Hematopoietic multipotent progenitor cell treated with erythropoietin and hydrocortisone succinate and interleukin-3 and kit ligand, for 8 days (in vitro differentiated cells): ENCODE measurements at regions not wholly inside any gene's neighbourhood (a gene's known extent, or its start where the extent isn't known, plus 50 kb on each side); places are given as distances from the start of the nearest gene placed in this dataset.

Source experiments
- DNase-seq: peaks from one replicate; pipeline ENCODE4 v3.0.0-alpha.2; 2015

DNA sequence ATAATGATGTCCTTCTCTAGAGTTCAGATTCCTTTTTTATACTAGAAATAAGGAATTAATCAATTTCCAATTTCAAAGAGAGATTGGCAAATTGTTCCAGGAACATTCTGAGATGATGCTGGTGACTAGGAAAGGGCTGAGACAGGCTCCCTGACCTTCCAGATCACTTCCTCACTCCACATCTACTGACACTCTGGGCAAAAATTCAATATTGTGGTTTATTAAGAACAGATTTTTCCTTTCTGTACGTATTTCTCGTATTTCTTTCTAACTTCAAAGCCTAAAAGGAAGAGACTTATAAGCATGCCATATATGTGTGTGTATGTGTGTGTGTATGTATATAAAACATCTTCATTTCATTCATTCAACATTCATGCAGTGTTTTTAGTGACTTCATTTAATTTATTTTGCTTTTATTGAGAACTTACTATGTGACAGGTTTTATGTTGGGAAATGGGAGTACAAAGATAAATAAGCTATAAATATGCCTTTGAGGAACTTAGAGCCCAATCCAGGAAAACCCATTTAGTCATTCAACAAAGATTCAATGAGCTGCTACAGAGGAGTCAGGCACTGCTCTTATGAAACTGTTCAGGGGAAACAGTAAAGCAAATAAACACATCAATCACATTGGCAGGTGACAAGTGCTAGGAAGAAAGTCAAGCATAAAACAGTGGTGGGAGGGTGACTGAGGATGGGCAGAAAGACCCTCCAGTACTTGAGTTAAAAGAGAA, 137.9 kb downstream of the RDH14 start:
- DNase-seq: no peak

- DNase-seq: no peak
These were observed 146.6 kb downstream of the RDH14 start for GRCh38 chr2:18413676-18414396.

- DNase-seq: no peak
These were observed 147.3 kb downstream of the RDH14 start for GRCh38 chr2:18412980-18413675.

- DNase-seq: no peak
These were observed 148.8 kb downstream of the RDH14 start for GRCh38 chr2:18411626-18412025.

DNA sequence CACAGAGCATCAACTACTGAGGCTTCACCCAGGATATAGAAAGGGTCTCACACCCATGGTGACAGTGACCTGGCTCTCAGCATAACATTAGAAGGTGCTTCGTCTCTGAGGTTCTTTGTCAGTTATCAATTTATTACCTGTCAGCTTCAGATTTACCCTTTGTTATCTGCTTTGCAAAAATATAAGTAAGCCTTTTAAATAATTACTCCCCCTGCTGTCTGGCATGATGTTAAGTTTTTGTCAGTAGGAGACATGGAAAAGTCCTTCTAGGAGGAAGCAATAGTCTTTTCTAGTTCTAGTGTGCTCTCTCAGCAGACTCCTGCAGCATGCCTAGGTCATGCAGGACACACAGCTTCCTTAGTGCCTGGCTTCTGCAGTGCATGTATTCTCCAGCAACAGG, 149.9 kb downstream of the RDH14 start:
- no peak for DNase-seq

GRCh38 chr2:18408638-18409037, 151.8 kb downstream of the RDH14 start:
- no peak for DNase-seq

GRCh38 chr2:18406219-18406618, 154.2 kb downstream of the RDH14 start:
- DNase-seq: no peak

DNA sequence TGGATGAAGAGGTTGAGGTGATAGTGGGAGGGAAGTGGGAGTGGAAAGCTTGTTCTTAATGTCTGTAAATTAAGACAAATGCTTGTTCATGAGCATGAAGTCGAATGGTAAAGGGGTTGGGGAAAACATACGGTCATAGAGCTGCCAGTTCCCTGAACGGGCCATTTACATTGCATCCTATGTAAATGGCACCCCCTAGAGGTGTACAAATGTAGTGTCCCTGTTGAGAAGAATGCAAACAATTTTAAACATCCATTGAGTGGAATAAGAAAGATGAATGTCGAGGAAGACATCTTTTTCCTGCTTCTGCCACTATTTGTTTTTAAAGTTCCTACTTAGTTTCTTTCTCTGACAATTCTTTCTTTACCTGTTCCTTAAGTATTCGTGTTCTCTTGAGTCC, 155.7 kb downstream of the RDH14 start:
- peak; percentile 4 for DNase-seq

DNA sequence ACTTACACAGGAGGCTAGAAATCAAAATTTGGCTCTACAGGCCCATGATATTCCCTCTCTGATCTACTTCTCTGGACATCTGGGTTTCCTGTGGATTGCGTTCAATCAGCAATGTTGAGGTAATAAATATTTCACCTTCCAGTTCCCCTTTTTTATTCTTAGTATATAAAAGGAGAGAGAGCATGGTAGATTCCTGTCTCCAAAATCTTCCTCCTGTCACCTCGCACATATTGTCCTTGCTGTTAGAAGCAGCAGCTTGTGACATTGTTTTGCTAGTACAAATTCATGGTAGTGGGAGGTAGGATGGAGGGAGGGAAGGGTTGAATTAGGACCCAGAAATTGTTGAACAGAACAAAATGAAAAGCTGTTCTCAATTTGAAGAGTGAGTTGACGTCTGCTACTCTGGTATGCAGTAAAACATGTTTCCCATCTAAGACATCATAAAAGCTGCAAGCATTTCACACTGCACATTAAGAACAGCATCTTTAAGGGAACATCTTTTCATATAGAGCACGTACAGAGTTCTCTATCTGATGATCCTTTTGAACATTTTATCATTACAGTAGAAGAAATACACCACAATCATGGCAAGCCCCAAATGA, 156.4 kb downstream of the RDH14 start:
- no peak for DNase-seq

DNA sequence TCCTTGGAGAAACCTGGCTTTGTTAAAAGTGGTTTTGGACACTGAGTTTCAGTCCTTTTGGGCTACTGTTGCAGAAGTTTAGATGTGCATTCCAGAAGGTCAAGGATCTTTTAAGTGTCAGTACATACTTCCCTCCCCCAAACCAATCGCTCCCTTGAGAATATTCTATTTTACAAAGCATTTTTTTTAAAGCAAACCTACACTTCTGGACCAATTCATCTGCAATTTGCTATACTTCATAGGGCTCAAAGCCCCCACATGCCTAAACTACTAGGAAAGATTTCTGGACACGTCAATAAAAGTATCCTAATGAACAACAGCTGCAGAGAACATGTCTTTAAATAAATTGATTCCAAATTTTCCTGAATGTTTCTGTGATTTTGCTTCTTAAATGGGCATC, 157.6 kb downstream of the RDH14 start:
- DNase-seq: no peak

GRCh38 chr2:18401471-18401870, 159.0 kb downstream of the RDH14 start:
- no peak for DNase-seq

- DNase-seq: no peak
These were observed 160.9 kb downstream of the RDH14 start for GRCh38 chr2:18399601-18400000.

GRCh38 chr2:18398833-18399232, 161.6 kb downstream of the RDH14 start:
- DNase-seq: no peak

DNA sequence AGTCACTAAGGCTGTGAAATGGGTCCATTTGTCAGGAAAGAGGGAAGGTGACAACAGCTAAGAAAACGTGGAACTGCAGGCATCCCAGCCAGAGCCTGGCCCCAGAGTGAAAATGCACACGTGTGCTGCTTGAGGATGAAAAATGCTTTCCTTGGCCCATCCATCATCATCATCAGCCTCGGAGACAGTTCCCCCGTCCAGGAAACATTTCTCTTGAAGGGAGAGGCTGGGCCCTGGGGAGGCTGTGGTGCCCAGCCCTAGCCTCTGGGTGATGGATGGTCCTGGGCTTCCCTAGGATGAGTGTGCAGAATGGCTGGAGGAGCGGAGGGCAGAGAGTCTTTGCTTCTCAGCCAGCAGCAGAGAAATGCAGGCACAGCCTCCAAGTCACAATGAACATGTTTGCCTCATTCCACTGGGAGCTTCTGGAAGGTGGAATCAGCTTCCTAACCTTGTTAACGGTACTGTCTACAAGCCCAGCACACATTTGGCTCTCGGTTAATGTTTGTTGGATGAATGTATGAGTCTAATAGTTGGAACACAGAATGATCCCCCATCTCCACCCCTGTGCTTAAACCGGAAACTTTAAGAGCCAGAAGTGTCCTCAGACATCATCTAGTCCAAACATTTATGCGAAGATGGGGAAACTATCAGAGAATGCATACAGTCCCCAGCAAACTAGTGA, 164.0 kb downstream of the RDH14 start:
- DNase-seq: no peak

DNA sequence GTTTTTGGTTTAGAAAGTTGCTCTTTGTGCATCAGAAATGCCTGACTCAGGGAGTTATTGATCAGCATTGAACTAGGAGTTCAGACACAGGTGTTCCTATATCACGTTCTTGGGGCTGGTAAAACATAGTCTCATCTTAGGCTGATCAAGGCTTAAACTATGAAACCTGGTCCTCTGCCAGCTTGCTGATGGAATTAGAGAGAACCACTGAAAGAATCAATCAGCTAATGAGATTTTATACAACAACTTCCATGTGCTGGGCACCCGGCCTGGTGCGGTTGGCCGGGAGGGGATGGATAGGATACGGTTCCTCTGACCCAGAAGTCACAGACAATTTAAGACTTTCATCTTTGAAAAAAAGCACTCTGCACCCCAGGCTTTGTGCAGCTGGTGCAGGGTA, 164.9 kb downstream of the RDH14 start:
- no peak for DNase-seq

DNA sequence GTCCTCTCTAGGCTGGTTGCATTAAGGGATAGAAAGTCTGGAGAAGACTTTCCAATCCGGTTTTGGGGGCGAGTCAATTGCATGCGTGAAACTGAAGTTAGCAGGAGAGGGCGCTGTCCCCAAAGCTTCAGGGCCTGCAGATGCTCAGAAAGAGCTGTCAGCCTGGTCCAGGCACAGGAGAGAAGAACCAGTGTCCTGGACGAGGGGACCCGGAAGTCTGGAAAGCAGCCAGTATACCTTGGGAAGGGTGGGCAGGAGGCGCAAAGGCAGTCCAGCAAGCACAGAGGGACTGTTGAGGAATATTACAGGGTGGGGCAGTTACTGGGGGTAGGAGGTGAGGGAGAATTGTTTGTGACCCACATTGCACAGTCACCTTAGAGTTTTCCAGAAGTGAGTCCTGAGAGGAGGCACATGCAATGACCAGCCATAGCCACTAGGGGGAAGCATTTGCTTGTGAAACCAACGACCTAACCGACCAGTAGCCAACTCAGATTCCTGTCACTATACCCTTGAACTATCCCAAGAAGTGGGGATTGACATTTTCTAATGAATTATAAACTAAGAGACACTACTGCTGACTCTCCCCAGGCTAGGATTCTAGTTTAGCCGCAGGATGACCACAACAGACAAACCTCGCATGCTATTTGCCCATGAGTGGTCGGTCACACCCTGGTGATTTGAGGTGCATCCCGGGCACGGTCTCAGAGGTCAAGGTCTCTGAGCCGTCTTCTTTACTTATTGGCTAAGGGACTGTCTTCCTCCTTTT, 172.8 kb downstream of the RDH14 start:
- DNase-seq: peak; percentile 69

DNA sequence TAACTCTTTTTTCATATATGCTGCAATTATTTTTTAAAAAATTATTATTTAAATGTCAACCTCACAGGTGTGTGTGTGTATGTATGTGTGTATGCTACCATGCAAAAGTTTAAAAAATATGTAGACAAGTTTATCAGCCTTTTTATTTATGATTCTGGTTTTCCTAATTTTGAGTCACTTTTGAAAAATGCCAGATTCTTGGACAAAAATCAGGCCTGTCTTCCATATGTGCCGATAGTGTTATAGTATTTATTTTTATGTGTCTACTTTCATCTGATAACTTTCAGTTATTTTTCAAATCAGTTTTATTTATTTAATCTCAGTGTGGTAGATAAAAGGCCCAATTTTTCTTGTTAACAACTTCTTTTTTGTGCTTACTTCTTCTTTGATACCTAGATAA, 176.2 kb downstream of the RDH14 start:
- DNase-seq: no peak

DNA sequence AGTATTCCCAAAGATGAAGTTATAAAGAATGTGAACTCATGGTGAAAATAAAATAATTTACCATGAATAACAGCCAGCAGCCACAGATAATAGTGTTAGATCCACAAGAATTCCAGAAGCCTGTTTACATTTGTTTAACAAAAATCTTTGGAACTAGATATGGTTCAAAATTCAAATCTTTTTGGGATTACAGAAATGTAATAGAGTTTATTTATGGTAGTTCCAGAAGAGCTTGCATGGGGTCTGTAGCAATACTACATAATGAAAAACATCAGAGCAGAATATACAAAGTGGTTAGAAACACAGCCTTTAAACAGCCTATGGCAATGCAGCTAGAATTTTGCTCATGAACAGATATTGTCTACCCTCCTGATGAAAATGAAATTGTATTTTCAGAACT, 179.1 kb downstream of the RDH14 start:
- DNase-seq: no peak

- no peak for DNase-seq
These were observed 180.1 kb downstream of the RDH14 start for GRCh38 chr2:18380321-18380720.

- no peak for DNase-seq
These were observed 180.6 kb downstream of the RDH14 start for GRCh38 chr2:18379870-18380269.

- DNase-seq: peak; percentile 46
These were observed 182.3 kb downstream of the RDH14 start for GRCh38 chr2:18378020-18378653.

DNA sequence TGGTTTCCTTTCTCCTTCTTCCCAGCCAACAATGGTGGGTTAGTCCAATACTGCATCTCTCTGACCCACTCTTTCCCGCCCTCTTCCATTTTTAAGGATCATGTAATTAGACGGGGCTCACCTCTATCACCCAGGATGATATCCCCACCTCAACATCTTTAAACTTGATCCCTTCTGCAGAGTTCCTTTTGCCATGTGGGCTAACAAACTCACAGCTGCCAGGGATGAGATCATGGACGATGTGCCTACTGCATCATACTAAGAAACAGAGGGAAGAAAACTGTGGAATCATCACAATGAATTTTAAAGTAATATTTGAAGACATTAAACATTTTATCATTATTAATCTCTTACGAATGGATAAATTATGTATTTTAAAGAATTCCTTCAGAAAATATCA, 183.5 kb downstream of the RDH14 start:
- no peak for DNase-seq
